Thyroid gland (tissue), 4 donors: ENCODE measurements at regions not wholly inside any gene's neighbourhood (a gene's known extent, or its start where the extent isn't known, plus 50 kb on each side); places are given as distances from the start of the nearest gene placed in this dataset.
"Not testable (repeated sequence)": the region's sequence is repeated elsewhere in the genome, so short reads cannot be mapped to it uniquely, and the experiment has no call there.

ENCODE experiments used
- POLR2A ChIP-seq, 2 donors: fragments of 450-650 bp; IDR thresholded peaks; one replicate each; pipeline ENCODE4 v1.6.1; 2017; ENCODE audit warnings: antibody characterized with exemption in 2 of 2, mild to moderate bottlenecking in 2 of 2, moderate library complexity in 1 of 2
- TF ChIP-seq, protein P1 (sequence below), 6 experiments: fragments of 200-600 bp in 3 of 6; fragments of 450-650 bp in 3 of 6; sonication (generic) in 3 of 6; IDR thresholded peaks; one replicate each; pipeline ENCODE4 v1.5.1; 2016 to 2019; ENCODE audit warnings: antibody characterized with exemption in 6 of 6, mild to moderate bottlenecking in 2 of 6, inconsistent platforms in 1 of 6, moderate library complexity in 1 of 6

DNA sequence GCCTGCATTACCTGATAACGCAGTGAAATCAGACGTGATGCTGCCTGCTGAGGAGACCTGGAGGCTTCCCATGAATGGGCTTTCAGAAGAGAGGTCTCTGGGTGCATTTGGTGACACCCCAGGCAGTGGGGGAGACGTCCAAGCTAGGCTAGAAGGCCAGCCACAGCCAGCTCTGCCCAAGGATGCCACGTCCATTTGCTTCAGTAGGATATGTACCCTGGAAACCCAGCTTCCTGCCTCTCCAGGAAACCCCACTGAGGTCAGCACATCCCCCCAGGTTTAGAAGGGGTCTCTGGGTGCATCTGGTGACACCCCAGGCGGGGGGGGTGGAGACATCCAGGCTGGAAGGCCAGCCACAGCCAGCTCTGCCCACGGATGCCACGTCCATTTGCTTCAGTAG is 2844.6 kb downstream of the RPIA start:
- not testable (repeated sequence) for TF ChIP-seq POLR2A (IDR thresholded peaks at IDR 0.05)
- TF ChIP-seq, protein P1, sequence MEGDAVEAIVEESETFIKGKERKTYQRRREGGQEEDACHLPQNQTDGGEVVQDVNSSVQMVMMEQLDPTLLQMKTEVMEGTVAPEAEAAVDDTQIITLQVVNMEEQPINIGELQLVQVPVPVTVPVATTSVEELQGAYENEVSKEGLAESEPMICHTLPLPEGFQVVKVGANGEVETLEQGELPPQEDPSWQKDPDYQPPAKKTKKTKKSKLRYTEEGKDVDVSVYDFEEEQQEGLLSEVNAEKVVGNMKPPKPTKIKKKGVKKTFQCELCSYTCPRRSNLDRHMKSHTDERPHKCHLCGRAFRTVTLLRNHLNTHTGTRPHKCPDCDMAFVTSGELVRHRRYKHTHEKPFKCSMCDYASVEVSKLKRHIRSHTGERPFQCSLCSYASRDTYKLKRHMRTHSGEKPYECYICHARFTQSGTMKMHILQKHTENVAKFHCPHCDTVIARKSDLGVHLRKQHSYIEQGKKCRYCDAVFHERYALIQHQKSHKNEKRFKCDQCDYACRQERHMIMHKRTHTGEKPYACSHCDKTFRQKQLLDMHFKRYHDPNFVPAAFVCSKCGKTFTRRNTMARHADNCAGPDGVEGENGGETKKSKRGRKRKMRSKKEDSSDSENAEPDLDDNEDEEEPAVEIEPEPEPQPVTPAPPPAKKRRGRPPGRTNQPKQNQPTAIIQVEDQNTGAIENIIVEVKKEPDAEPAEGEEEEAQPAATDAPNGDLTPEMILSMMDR (IDR thresholded peaks at IDR 0.05): not testable (repeated sequence)
